Non-pigmented ciliary epithelial cell (primary cell): ENCODE measurements at regions not wholly inside any gene's neighbourhood (a gene's known extent, or its start where the extent isn't known, plus 50 kb on each side); places are given as distances from the start of the nearest gene placed in this dataset.
A peak's percentile ranks its signal among the peaks of the same experiment; 100 is the strongest.
"Not testable (repeated sequence)": the region's sequence is repeated elsewhere in the genome, so short reads cannot be mapped to it uniquely, and the experiment has no call there.

Experiments used
- DNase-seq: peaks from one replicate; pipeline ENCODE4 v3.0.0-alpha.2; 2010; ENCODE audit warnings: low read depth

DNA sequence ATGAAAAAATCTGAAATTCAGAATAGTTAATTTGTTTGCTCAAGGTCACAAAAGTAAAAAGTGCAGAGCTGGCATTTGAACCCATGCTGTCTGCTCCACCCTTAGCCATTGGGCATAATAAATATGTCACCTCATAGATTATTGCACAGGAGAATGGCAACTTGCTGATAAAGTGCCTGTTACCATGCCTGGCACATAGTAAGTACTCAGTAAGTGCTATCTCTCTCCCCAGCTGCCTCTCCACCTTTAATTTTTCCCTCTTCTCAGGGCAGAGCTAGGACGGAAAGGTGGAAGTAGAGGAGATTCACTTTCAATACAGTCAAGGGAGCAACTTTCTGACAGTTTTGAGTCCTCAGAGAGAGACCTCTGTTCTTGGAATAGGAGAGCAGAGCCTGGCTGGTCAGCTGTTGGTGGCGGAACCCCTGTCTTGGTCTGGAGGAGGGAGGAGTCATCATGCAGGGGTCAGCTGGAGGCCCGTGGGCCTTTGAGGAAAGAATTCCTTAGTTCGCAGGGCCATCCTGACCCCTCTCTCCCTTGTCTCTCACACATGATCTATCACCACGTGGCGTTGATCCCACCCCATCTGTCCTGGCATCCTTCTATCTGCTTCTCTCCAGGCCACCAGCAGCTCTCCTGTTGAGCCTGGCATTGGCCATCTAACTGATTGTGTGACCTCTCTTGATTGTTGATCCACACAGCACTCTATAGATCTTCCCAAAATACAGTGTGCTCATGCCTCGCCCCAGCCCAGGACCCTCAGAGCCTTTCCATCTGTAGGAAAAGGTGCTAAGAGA, 149.3 kb downstream of the RPLP1 start:
- DNase-seq, result no peak

DNA sequence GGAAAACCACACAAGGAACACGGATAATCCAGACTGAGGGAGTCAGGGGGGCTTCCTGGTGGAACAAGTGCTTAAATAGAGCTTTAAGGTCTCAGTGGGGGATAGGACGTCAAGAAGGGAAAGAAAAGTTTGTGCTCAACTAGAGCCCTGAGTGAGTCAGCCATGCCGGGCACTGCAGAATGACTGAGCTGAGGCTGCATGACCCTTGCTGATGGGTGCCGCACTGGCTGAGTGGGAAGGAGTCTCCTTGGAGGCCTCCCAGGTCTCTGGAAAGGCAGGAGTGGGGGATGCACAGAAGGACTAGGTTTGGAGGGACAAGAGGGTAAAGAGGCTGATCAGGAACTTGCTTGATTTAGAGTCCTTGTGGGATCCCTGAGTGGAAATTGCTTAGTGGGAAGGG, 150.3 kb downstream of the RPLP1 start:
- no peak for DNase-seq

- DNase-seq, result no peak
Observed at GRCh38 chr15:69603369-69604071, 150.9 kb downstream of the RPLP1 start.

- DNase-seq, result no peak
Observed at GRCh38 chr15:69604072-69604411, 151.4 kb downstream of the RPLP1 start.

DNA sequence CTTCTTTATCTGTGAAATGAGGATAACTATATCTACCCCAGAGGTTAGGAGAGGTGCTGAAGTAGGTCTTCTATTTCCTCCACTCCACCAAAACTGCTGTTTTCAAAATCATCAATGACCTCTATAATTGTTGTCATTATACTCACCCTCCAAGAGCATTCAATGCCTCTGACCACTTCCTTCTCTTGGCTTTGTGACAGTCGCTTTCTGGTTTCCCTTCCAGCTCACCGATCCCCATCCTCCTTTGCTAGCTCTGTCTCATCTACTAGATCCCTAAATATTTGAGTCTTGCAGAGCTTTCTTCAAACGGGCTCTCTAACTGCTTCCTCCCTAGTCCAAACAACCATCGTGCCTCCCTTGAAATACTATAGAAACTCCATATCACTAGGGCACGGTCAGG, 153.5 kb downstream of the RPLP1 start:
- no peak for DNase-seq

DNA sequence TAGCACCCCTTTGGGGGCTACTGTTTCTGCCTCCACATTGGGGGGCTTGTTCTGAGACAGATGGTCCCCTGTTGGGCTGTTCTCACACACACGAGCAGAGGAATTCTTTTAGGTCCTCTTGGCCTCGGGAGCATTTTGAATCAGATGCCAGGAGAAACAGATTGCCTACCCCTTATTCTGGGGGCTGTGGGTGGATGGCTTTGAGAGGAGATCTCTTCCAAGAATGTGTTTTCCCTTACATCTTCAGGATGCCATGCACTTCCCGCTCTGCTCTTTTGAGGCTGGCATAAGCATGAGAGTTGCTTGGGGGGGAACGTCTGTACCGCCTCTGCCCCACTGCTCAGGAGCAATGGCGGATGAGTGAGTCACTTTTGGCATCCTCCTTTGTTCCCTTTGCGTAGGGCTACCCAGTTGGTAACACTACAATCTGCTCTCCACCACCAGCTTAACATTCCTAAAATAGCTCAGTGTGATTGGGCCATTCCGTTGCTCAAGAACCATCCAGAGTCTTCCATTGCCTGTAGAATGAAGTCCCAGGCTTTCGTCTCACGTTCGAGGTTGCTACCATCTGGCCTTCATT, 154.4 kb downstream of the RPLP1 start:
- no peak for DNase-seq

DNA sequence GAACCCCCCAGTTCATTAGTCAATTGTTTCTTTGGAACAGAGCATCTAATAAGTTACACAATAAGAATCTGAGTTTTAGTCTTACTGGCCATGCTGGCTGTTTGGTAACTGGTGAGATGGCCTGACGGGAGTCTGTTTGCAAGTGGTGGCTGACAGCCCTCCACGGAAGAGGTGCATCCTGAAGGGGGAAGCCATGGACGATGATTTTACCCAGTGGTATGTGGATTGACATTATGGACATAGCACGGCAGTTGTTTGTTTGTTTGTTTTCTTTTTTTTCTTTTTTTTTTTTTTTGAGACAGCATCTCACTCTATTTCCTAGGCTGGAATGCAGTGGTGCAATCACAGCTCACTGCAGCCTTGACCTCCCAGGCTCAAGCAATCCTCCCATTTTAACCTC, 156.0 kb downstream of the RPLP1 start:
- no peak for DNase-seq

DNA sequence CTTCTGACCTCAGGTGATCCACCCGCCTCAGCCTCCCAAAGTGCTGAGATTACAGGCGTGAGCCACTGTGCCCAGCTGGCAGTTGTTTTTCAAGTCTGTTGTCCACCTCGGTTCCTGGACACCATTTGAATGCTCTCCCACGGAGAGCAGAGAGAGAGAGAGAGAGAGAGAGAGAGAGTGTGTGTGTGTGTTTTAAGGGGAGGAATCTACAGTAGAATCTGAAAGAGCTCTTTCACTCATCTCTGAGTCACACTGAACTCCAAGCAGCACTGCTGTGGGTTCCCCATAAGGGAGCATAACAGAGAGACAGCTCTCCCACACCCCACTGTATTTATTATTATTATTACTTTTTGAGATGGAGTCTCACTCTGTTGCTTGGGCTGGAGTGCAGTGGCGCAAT, 156.6 kb downstream of the RPLP1 start:
- peak; percentile 44 for DNase-seq

DNA sequence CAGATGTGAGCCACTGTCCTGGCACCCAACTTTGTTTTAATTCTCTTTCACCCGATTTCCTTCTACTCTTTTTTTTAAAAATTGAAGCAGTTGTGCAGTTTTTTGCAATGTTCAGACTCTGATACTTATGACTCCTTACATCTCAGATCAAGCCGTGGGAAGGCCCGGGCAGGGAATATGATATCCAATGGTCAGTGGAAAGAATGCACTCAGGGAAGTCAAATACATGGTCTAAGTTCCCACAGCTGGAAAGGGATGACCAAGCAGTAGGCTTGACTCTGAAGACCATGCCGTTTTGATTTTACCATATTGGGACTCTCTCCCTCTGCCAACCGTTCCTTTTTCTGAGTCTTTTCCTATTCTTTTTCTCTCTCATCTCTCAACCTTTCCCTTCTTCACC, 157.2 kb downstream of the RPLP1 start:
- no peak for DNase-seq

DNA sequence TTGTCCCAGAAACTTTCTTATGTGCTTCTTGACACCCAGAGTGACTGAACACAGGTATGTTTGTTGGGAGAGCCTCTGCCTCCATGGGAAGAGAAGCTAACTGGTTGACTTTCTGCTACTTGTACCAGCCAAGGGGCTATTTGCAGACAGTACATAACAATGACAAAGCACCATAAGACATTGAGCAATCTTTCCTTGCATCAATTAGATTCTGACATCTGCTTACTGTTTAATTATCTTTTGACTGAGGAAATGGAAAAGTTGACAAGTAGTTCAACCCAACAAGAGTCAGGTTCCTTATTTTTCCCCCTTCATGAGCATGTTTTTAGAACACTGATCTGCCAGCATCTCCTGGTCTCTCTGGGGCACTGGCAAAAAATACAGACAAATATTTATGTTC, 157.7 kb downstream of the RPLP1 start:
- no peak for DNase-seq

GRCh38 chr15:69610858-69611257, 158.2 kb downstream of the RPLP1 start:
- no peak for DNase-seq

GRCh38 chr15:69612112-69612511, 159.5 kb downstream of the RPLP1 start:
- DNase-seq, result no peak

DNA sequence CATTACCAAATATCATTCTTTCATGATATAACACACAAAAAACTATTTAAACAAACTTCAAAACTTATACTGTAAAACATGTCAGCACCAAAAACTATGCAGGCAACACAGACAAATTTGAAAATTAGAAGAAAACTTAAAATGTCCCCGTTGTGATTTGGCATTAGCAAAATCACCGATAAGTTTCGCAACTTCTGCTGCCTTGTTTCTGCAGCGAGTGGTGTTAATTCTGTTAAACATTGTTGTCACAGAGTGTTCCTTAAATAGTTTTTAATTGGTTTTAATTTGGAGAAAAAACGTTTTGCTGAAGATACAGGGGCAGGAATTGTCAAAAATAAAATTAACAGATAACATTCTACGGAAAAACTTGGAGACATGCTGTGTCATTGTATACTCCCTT, 160.6 kb downstream of the RPLP1 start:
- no peak for DNase-seq

DNA sequence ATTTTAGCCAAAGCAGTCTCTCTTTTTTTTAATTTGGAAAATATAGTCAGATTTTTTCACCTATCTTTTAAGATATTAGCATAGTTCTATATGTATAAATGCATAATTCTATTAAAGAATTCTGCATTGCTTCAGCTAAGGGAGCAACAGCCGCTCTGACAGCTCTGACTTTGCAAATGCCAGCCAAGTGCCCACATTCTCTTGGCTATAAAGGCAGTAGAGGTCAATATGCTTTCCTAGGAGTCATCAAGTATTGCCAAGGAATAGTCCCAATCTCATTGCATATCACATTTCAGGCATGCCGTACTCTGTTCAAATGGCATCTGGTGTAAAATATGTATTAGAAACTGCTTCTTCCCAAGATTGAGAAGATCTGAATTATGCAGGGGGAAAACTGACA, 161.4 kb downstream of the RPLP1 start:
- no peak for DNase-seq

DNA sequence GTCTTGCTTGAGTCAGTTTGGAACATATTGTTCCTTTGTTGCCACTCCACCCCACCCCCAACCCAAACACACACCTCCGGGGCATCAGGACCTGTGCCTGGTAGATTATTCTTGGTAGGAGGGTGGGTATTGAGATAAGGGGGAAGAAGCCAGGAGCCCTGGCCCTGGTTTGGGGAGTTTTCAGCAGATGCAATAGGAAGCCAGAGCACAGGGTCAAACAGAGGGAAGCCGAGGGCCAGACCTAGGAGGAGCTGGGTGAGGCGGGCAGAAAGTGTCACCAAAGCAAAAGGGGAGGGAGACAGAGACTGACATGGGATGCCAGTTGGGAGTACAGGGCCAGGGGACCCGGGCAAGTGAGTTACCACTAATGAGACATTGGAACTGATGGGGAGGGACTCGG, 163.1 kb downstream of the RPLP1 start:
- no peak for DNase-seq

GRCh38 chr15:69616558-69616957, 163.9 kb downstream of the RPLP1 start:
- no peak for DNase-seq

DNA sequence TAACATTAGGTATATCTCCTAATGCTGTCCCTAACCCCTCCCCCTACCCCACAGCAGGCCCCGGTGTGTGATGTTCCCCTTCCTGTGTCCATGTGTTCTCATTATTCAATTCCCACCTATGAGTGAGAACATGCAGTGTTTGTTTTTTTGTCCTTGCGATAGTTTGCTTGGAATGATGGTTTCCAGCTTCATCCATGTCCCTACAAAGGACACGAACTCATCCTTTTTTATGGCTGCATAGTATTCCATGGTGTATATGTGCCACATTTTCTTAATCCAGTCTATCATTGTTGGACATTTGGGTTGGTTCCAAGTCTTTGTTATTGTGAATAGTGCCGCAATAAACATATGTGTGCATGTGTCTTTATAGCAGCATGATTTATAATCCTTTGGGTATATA, 164.5 kb downstream of the RPLP1 start:
- DNase-seq, result not testable (repeated sequence)

DNA sequence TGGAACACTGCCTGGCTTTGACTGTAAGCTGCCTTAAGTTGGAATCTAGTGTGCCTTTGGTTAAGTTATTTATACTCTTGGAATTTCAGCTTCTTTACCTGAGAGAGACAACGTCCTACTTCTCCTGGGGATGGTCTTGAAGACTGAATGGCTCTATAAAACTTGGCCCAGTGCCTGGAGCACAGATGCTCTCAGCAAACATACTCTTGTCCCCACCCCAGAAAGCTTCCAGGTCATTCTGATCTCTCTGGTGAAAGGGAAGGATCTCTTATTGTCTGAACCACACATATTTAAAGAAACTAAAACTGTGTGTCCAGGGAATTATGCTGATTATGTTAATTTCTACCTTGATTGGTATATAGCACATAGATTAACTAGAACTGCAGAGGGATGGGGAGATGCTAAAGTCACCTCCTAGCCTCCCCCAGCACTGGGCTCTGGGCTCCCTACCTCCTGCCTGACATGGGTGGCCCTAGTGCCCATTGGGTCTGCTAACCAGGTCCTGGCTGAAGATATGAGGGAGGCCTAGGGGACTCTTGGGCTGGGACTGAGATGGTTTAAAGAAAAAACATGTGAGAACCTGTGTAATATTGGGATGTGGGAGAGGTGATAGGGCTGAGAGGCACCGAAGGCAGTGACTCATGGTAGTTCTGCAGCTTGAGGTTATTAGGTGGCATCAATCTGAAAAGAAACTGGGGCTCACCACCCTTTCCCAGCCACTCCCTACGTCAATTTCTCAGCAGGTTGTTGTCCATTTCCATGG, 171.0 kb downstream of the RPLP1 start:
- DNase-seq, result no peak

- no peak for DNase-seq
Observed at GRCh38 chr15:69624155-69624520, 171.5 kb downstream of the RPLP1 start.

DNA sequence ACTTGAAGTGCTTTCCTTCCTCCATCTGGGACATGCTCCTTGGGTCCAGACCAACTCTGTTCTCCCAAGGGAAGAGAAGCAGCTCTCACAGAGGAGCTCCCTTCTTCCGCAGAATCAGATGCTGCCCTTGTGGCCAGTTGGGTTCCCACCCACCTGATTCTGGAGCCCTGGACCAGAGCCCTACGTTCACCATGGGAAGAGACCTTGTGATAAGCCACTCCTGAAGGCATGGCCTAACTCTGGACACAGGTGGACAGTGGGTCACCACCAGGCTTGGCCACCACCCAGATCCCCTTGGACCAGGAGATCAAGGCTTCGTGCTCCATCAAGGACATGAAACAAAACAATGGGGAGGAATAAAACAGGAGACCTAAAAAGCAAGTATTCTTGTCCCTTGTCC, 172.2 kb downstream of the RPLP1 start:
- no peak for DNase-seq

- no peak for DNase-seq
Observed at GRCh38 chr15:69625328-69625727, 172.7 kb downstream of the RPLP1 start.

GRCh38 chr15:69626095-69627066, 173.8 kb downstream of the RPLP1 start:
- no peak for DNase-seq
